Esophagus squamous epithelium (tissue), 5 donors: ENCODE measurements at regions not wholly inside any gene's neighbourhood (a gene's known extent, or its start where the extent isn't known, plus 50 kb on each side); places are given as distances from the start of the nearest gene placed in this dataset.

Source experiments
- DNase-seq: peaks from one replicate; lab custom pipeline; 2025; lab: John Stamatoyannopoulos, UW
- H3K27ac ChIP-seq, 4 donors: fragments of 200-600 bp; sonication (generic); one replicate each; pipeline ENCODE4 v1.5.1; 2016 to 2019; ENCODE audit warnings: mild to moderate bottlenecking in 1 of 4
- H3K27me3 ChIP-seq, 4 donors: fragments of 200-600 bp; sonication (generic); 1 replicate in 3 of 4; 2 replicates in 1 of 4; pipeline versions ENCODE4 v1.5.1 to v1.6.0; 2017 to 2021; ENCODE audit warnings: antibody characterized with exemption in 1 of 4
- H3K36me3 ChIP-seq, 3 donors: fragments of 200-600 bp; sonication (generic); one replicate each; pipeline ENCODE4 v1.5.1; 2016 to 2019
- H3K4me1 ChIP-seq, 3 donors: fragments of 200-600 bp; sonication (generic); one replicate each; pipeline ENCODE4 v1.5.1; 2017 to 2019
- H3K4me3 ChIP-seq, 4 donors: fragments of 200-600 bp; sonication (generic); 1 replicate in 3 of 4; 2 replicates in 1 of 4; pipeline ENCODE4 v1.5.1; 2016 to 2019; ENCODE audit warnings: mild to moderate bottlenecking in 2 of 4, moderate library complexity in 1 of 4
- H3K9me3 ChIP-seq, 3 donors: fragments of 200-600 bp; sonication (generic); one replicate each; pipeline ENCODE4 v1.5.1; 2016 to 2019
- POLR2A ChIP-seq, 4 donors: fragments of 450-650 bp; IDR thresholded peaks; one replicate each; pipeline ENCODE4 v1.6.1; 2017; ENCODE audit warnings: antibody characterized with exemption in 4 of 4, mild to moderate bottlenecking in 4 of 4, moderate library complexity in 3 of 4
- WGBS, 2 donors: methylation state at CpG; one replicate each; pipeline ENCODE4 v1.1.5; 2018; 5-methylcytosine and 5-hydroxymethylcytosine counted together
- intact Hi-C: fragments of 100-400 bp; cut with DNase I; formaldehyde crosslinking; loops from one replicate; pipeline ENCODE4 v1.15.0; 2022
- TF ChIP-seq, protein P1 (sequence below), 6 experiments: fragments of 450-650 bp in 4 of 6; fragments of 200-600 bp in 2 of 6; sonication (generic) in 2 of 6; IDR thresholded peaks; one replicate each; pipeline ENCODE4 v1.5.1; 2016 to 2019; ENCODE audit warnings: antibody characterized with exemption in 6 of 6, mild to moderate bottlenecking in 4 of 6, moderate library complexity in 4 of 6
- donor health status: DM: yes; HTN: yes; CAD: no.

DNA sequence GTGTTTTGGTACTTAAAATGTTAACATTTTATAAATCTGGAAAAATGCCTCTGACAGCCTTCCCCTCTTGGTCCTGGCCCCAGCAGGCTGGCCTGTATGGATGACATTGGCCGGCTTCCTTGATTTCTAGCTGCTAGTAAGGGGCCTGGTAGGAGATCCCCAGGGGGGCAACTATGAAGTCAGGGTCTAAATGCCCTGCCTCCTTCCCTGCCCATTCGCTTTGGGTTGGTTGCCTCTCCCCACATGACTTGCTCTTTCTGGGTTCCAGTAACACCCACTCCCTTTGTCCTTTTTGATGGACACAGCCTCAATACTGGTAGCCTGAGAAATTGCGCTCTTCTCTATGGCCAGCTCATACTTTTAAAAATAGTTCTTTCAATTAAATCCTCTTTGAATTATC, 78.0 kb upstream of the MAD2L1 start:
- H3K9me3 ChIP-seq, result no peaks in the 10 kb centered on the region
- WGBS, 2 donors, result 72 to 84% methylated on average over 3 of the region's 3 CpGs
- no peak overlapping the region for H3K4me3 ChIP-seq
- H3K27me3 ChIP-seq, result no peaks in the 10 kb centered on the region
- no peaks in the 10 kb centered on the region for H3K4me1 ChIP-seq
- no peaks in the 10 kb centered on the region for H3K36me3 ChIP-seq
- DNase-seq, result no peak
- intact Hi-C loops, result no loop called here
- H3K27ac ChIP-seq, result no peak overlapping the region
- TF ChIP-seq POLR2A (IDR thresholded peaks at IDR 0.05), result no peak
- TF ChIP-seq, protein P1, sequence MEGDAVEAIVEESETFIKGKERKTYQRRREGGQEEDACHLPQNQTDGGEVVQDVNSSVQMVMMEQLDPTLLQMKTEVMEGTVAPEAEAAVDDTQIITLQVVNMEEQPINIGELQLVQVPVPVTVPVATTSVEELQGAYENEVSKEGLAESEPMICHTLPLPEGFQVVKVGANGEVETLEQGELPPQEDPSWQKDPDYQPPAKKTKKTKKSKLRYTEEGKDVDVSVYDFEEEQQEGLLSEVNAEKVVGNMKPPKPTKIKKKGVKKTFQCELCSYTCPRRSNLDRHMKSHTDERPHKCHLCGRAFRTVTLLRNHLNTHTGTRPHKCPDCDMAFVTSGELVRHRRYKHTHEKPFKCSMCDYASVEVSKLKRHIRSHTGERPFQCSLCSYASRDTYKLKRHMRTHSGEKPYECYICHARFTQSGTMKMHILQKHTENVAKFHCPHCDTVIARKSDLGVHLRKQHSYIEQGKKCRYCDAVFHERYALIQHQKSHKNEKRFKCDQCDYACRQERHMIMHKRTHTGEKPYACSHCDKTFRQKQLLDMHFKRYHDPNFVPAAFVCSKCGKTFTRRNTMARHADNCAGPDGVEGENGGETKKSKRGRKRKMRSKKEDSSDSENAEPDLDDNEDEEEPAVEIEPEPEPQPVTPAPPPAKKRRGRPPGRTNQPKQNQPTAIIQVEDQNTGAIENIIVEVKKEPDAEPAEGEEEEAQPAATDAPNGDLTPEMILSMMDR (IDR thresholded peaks at IDR 0.05), result no peak

DNA sequence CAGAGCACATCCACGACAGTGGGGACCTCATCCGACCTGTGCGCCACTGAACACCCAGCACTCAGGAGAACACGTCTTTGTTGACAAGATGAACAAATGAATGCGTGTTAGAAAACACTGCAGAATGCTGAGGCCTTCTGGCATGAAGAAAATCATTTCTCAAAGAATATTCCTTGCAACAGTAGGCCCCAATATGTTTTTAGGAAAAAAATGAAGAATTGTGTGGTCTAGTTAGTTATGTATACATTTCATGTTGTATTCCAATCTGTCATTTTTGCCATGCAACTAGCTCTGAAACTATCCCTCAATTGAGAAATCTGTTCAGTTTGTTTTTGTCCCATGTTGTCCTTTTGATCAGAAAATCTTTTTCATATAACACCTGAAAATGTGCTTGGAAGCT, 77.4 kb upstream of the MAD2L1 start:
- no peaks in the 10 kb centered on the region for H3K36me3 ChIP-seq
- no peak overlapping the region for H3K4me3 ChIP-seq
- H3K9me3 ChIP-seq, result no peaks in the 10 kb centered on the region
- no peaks in the 10 kb centered on the region for H3K4me1 ChIP-seq
- no peak for DNase-seq
- WGBS, 2 donors, result 73 to 85% methylated on average over 5 of the region's 5 CpGs
- intact Hi-C loops, result no loop called here
- TF ChIP-seq POLR2A (IDR thresholded peaks at IDR 0.05), result no peak
- TF ChIP-seq, protein P1 (IDR thresholded peaks at IDR 0.05), result no peak
- H3K27ac ChIP-seq, result no peak overlapping the region
- no peaks in the 10 kb centered on the region for H3K27me3 ChIP-seq

DNA sequence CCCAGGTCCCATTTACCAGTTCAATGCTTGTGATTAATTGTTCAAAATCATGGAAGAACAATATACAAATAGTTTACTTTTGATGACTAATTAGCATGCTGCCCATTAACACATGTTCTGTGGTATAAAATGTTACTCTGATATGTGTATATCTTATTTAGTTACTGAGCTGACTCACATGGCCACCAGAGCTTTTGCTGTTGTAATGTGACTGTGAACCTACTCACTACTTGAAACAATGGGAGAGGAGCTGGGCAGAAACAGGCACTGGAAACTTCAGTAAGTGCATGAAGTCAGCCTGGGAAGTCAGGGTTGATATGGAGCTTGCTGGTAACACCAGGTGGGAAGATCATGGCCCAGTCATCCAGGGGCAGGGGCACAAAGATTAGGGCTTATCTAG, 72.7 kb upstream of the MAD2L1 start:
- no peak for DNase-seq
- intact Hi-C loops, result no loop called here
- no peak overlapping the region for H3K27ac ChIP-seq
- no peak overlapping the region for H3K4me3 ChIP-seq
- no peaks in the 10 kb centered on the region for H3K4me1 ChIP-seq
- no peaks in the 10 kb centered on the region for H3K9me3 ChIP-seq
- TF ChIP-seq, protein P1 (IDR thresholded peaks at IDR 0.05), result no peak
- no peak for TF ChIP-seq POLR2A (IDR thresholded peaks at IDR 0.05)
- H3K36me3 ChIP-seq, result no peaks in the 10 kb centered on the region
- H3K27me3 ChIP-seq, result no peaks in the 10 kb centered on the region

DNA sequence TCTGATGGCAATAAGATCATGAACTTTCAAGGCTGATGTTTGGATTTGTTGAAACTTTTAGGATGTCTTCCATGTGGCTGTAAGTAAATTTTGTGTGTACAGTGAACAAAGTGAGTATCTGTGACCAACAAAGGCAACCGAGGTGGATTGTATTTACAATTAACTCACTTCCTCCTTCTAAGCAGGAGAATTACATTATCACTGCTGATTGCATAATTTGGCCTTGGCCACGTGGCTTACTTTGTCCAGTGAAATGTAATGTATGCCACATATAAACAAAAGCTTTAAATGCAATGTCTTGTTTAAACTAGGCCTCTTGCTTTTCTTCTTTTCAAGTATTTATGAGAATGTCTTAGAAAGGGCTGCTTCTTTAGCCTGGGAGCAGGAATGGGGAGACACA, 66.3 kb upstream of the MAD2L1 start:
- no peaks in the 10 kb centered on the region for H3K27me3 ChIP-seq
- WGBS, 2 donors, result 9 to 23% methylated on average over 2 of the region's 2 CpGs
- intact Hi-C loops, result no loop called here

DNA sequence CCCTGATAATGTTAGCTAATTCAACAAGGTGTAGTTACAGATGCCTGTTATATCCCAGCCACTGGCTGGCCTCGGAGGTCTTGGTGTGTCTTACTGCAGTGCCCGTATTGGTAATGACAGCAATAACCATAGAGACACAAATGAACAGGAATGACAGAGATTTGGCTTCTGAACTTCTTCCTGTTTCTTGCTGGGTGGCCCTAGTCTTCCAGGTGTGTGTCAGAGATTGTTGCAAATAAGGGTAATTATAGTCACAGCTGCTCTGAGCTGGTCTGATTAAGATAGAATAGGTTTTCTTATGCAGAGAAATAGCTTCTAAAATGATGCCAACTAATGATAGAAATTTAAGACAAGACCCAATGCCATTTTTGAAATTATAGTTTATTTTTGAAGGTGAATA, 64.1 kb upstream of the MAD2L1 start:
- WGBS, 2 donors, result 65 to 81% methylated on average over 2 of the region's 2 CpGs
- no peak overlapping the region for H3K27ac ChIP-seq
- intact Hi-C loops, result no loop called here

More for the DNA sequence above, 66.3 kb upstream of the MAD2L1 start:
- no peak for DNase-seq
- no peak overlapping the region for H3K27ac ChIP-seq
- H3K4me1 ChIP-seq, result no peaks in the 10 kb centered on the region
- H3K36me3 ChIP-seq, result no peaks in the 10 kb centered on the region
- TF ChIP-seq, protein P1 (IDR thresholded peaks at IDR 0.05), result no peak
- no peak for TF ChIP-seq POLR2A (IDR thresholded peaks at IDR 0.05)
- H3K4me3 ChIP-seq, result no peak overlapping the region
- H3K9me3 ChIP-seq, result no peaks in the 10 kb centered on the region

More for the DNA sequence above, 64.1 kb upstream of the MAD2L1 start:
- Histone ChIP-seq H3K4me1 (no peaks in the 10 kb centered on the region), H3K9me3 (no peaks in the 10 kb centered on the region), H3K27me3 (no peaks in the 10 kb centered on the region), H3K4me3 (no peak overlapping the region), H3K36me3 (no peaks in the 10 kb centered on the region)
- no peak for DNase-seq
- TF ChIP-seq, protein P1 (IDR thresholded peaks at IDR 0.05), result no peak
- no peak for TF ChIP-seq POLR2A (IDR thresholded peaks at IDR 0.05)
